HepG2 (cell line): ENCODE measurements at regions not wholly inside any gene's neighbourhood (a gene's known extent, or its start where the extent isn't known, plus 50 kb on each side); places are given as distances from the start of the nearest gene placed in this dataset.

Experiments
- MLX ChIP-seq: IDR thresholded peaks from 2 replicates; pipeline ENCODE4 v1.6.1; 2016
- POLR2A ChIP-seq, 2 experiments: IDR thresholded peaks; 2 replicates each; pipeline ENCODE4 v1.6.1; 2011; ENCODE audit warnings: low read depth in 2 of 2, low read length in 2 of 2, mild to moderate bottlenecking in 1 of 2, moderate library complexity in 1 of 2; ENCODE audit not compliant: insufficient read depth in 1 of 2
- POLR2AphosphoS2 ChIP-seq: IDR thresholded peaks from 2 replicates; pipeline ENCODE4 v1.6.1; 2011; ENCODE audit warnings: low read depth, low read length, improper control_type of control experiment
- RNF2 ChIP-seq: fragments of 450-650 bp; conservative IDR thresholded peaks from 2 replicates; pipeline ENCODE4 v1.6.1; 2016; ENCODE audit warnings: low read depth
- STAT6 ChIP-seq: sonication (generic); formaldehyde crosslinking; IDR thresholded peaks from 2 replicates; pipeline ENCODE4 v1.4.0; 2020; ENCODE audit warnings: missing genetic modification reagents, mild to moderate bottlenecking, borderline replicate concordance
- TCF7 ChIP-seq: sonication (generic); IDR thresholded peaks from 2 replicates; pipeline ENCODE4 v1.6.1; 2016; ENCODE audit warnings: antibody characterized with exemption, low read depth
- UBTF ChIP-seq: sonication (generic); formaldehyde crosslinking; IDR thresholded peaks from 2 replicates; pipeline ENCODE4 v1.4.0; 2020; ENCODE audit warnings: mild to moderate bottlenecking, missing genetic modification reagents
- ZBTB7A ChIP-seq: sonication (generic); formaldehyde crosslinking; IDR thresholded peaks from 2 replicates; pipeline ENCODE4 v1.8.0; 2022; ENCODE audit warnings: mild to moderate bottlenecking, missing genetic modification reagents
- TF ChIP-seq, protein P1 (sequence below): sonication (generic); formaldehyde crosslinking; IDR thresholded peaks from 2 replicates; pipeline ENCODE4 v1.9.0; 2021; ENCODE audit warnings: missing genetic modification reagents, borderline replicate concordance
- TF ChIP-seq, protein P2 (sequence below): sonication (generic); formaldehyde crosslinking; IDR thresholded peaks from 2 replicates; pipeline ENCODE4 v1.8.1; 2022; ENCODE audit warnings: low read depth, mild to moderate bottlenecking, missing genetic modification reagents

- TF ChIP-seq MLX (CRISPR knock-in tag) (no peak), POLR2A (IDR thresholded peaks at IDR 0.05; ENCODE audit: insufficient read depth in 1 of 2, low read depth in 2 of 2, low read length in 2 of 2) (no peak), TCF7 (no peak), ZBTB7A (CRISPR knock-in tag) (no peak), UBTF (no peak), STAT6 (CRISPR knock-in tag) (no peak), RNF2 (no peak), POLR2AphosphoS2 (no peak)
- TF ChIP-seq, protein P1, sequence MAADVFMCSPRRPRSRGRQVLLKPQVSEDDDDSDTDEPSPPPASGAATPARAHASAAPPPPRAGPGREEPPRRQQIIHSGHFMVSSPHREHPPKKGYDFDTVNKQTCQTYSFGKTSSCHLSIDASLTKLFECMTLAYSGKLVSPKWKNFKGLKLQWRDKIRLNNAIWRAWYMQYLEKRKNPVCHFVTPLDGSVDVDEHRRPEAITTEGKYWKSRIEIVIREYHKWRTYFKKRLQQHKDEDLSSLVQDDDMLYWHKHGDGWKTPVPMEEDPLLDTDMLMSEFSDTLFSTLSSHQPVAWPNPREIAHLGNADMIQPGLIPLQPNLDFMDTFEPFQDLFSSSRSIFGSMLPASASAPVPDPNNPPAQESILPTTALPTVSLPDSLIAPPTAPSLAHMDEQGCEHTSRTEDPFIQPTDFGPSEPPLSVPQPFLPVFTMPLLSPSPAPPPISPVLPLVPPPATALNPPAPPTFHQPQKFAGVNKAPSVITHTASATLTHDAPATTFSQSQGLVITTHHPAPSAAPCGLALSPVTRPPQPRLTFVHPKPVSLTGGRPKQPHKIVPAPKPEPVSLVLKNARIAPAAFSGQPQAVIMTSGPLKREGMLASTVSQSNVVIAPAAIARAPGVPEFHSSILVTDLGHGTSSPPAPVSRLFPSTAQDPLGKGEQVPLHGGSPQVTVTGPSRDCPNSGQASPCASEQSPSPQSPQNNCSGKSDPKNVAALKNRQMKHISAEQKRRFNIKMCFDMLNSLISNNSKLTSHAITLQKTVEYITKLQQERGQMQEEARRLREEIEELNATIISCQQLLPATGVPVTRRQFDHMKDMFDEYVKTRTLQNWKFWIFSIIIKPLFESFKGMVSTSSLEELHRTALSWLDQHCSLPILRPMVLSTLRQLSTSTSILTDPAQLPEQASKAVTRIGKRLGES (CRISPR knock-in tag), result no peak
- TF ChIP-seq, protein P2, sequence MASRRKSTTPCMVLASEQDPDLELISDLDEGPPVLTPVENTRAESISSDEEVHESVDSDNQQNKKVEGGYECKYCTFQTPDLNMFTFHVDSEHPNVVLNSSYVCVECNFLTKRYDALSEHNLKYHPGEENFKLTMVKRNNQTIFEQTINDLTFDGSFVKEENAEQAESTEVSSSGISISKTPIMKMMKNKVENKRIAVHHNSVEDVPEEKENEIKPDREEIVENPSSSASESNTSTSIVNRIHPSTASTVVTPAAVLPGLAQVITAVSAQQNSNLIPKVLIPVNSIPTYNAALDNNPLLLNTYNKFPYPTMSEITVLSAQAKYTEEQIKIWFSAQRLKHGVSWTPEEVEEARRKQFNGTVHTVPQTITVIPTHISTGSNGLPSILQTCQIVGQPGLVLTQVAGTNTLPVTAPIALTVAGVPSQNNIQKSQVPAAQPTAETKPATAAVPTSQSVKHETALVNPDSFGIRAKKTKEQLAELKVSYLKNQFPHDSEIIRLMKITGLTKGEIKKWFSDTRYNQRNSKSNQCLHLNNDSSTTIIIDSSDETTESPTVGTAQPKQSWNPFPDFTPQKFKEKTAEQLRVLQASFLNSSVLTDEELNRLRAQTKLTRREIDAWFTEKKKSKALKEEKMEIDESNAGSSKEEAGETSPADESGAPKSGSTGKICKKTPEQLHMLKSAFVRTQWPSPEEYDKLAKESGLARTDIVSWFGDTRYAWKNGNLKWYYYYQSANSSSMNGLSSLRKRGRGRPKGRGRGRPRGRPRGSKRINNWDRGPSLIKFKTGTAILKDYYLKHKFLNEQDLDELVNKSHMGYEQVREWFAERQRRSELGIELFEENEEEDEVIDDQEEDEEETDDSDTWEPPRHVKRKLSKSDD (CRISPR knock-in tag), result no peak
Measured at GRCh38 chr20:23230766-23231385, 119.7 kb upstream of the NXT1 start.
